ENCODE measurements at regions not wholly inside any gene's neighbourhood (a gene's known extent, or its start where the extent isn't known, plus 50 kb on each side); places are given as distances from the start of the nearest gene placed in this dataset.

DNA sequence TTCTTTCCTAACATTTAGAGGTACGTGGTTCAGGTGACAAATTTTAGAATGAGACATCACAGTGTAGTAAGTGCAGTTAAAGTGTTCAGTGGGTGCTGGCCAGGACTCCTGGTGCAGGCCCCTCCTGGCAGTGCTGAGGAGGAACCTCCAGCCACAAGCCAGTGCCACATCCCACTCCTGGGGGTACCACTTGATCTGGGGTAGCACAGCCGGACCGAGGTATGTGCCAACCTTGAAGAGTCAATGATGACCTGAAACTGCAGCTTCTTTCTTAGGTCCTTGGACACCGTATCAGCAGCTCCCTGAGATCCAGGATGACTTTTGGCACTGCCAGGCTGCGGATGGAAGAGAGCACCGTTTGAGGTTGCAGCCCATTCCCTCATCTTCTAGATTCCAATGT, 310.4 kb upstream of the IRX4 start:
- no peak for DNase-seq (ENCODE audit: low read depth)
- H3K4me3 ChIP-seq (ENCODE audit: low read depth, low read length): no peak overlapping the region

- no peak overlapping the region for H3K4me3 ChIP-seq (ENCODE audit: low read depth, low read length)
- no peak for DNase-seq (ENCODE audit: low read depth)
Measured at GRCh38 chr5:2192496-2192895, 309.8 kb upstream of the IRX4 start.

- no peak overlapping the region for H3K4me3 ChIP-seq (ENCODE audit: low read depth, low read length)
- no peak for DNase-seq (ENCODE audit: low read depth)
Measured at GRCh38 chr5:2191972-2192371, 309.2 kb upstream of the IRX4 start.

DNA sequence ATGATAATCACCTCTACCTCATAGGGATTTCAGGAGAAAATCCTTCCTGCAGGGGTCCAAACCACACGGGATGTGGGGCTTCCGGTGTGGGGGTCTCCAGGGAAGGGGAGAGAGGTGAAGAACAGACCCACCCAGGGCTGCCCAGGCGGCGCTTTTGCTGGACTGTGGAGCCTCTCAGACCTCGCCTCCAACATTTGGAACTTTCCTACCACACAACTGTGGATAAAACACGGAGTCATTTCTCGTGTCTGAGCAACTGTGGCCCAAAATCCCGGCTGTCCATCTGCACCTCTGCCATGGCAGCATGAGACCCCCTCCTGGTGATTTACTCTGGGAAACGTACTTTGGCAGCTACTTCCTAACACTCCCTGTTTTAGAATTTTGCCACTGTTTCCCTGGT, 307.8 kb upstream of the IRX4 start:
- no peak for DNase-seq (ENCODE audit: low read depth)
- H3K4me3 ChIP-seq (ENCODE audit: low read depth, low read length): no peak overlapping the region

DNA sequence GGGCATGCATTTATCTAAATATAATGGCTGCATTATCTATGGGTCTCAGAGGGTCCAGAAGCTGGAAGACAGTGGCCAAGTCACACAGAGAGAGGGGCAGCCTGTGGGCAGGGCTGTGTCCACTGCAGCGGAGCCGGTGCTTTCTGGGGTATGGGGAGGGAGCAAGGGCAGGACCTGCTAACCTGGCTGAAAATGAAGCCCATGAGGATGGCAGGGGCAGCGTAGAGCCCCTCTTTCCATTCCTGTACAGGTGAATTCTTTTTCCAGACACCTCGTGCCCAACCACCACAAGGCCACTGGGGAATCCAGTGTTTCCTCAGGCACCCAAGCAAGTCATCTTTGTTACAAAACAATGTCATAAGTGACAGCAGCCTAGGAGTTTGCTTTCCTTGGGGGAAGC, 305.9 kb upstream of the IRX4 start:
- no peak for DNase-seq (ENCODE audit: low read depth)
- no peak overlapping the region for H3K4me3 ChIP-seq (ENCODE audit: low read depth, low read length)

GRCh38 chr5:2188137-2188536, 305.4 kb upstream of the IRX4 start:
- DNase-seq (ENCODE audit: low read depth): no peak
- H3K4me3 ChIP-seq (ENCODE audit: low read depth, low read length): no peak overlapping the region

GRCh38 chr5:2187687-2188086, 305.0 kb upstream of the IRX4 start:
- DNase-seq (ENCODE audit: low read depth): no peak
- no peak overlapping the region for H3K4me3 ChIP-seq (ENCODE audit: low read depth, low read length)

- DNase-seq (ENCODE audit: low read depth): no peak
- no peak overlapping the region for H3K4me3 ChIP-seq (ENCODE audit: low read depth, low read length)
Measured at GRCh38 chr5:2187156-2187555, 304.4 kb upstream of the IRX4 start.

- H3K4me3 ChIP-seq (ENCODE audit: low read depth, low read length): no peak overlapping the region
- no peak for DNase-seq (ENCODE audit: low read depth)
Measured at GRCh38 chr5:2186472-2187015, 303.8 kb upstream of the IRX4 start.

DNA sequence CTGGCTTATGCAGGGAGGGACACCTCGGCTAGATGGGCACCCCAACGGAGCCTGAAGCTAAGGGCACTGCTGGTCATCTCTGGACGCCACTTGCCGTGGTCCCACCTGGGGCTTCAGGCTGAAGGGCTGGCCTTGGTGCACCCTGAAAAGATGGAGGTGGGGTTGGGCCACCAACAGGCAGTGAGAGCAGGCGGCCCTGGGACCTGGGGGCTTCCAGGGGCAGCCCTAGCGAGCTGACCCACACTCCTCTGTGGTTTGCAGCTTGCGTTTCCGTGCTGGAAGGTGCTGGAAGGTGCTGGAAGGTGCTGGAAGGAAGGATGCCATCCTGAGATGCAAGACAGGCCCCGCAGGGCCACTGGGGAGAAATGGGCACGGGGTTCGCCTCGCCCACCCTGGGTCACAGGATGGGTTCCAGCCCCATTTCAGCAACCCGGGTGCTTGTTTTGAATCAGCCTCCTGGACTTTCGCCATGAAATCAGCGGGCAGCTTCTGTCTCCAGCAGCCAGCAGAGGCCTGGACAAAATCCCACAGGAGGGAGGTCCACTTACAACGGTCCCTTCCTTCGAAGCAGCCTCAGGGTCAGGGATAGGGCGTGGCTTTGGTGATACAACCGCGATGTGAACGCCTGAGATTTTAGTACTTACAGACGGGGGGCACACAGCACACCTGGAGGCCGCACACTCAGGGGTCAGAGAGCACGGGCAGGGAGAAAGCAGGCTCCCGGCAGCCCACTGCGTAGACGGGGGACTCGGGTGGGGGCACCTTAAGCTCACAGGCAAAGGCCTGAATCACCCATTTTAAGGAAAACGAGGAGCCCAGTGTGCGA, 303.1 kb upstream of the IRX4 start:
- H3K4me3 ChIP-seq (ENCODE audit: low read depth, low read length): no peak overlapping the region
- DNase-seq (ENCODE audit: low read depth): no peak

DNA sequence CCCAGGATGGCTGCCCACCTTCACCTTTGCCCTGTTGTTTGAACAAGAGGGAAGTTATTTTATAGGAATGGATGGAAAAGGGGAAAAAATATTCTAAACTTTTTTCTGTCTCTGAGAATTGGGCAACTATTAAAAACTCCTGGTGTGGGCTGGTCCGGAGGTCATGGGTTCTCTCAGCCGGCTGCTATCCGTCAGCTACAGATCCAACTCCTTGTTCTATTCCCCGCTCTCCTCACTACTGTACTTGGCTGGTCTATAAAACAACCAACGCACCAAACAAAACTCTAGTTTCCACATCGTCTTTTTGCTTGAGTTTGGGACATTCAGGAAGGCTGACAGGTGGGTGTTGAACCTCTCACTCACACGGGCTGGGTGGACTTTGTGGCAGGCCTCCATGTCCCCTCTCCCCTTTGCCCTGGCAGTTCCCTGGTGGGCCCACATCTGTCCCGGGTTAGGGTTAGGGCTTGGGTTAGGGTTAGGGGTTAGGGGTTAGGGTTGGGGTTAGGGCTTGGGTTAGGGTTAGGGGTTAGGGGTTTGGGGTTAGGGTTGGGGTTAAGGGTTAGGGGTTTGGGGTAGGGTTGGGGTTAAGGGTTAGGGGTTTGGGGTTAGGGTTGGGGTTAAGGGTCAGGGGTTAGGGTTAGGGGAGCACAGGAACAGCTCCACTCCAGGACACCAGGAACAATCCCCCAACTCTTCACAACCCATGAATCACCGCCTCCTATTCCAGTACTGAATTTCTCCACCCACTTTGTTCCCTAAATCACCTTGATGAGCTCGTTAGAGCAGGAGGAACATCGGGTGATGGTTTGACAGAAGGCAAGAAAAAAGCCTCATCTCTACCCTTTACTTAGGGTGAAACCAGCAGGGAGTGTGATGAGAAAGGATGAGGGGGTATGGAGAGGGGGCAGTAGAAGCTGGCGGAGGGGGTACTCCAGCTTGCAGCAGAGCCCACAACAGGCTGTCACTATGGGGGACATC, 302.1 kb upstream of the IRX4 start:
- no peak overlapping the region for H3K4me3 ChIP-seq (ENCODE audit: low read depth, low read length)
- no peak for DNase-seq (ENCODE audit: low read depth)

DNA sequence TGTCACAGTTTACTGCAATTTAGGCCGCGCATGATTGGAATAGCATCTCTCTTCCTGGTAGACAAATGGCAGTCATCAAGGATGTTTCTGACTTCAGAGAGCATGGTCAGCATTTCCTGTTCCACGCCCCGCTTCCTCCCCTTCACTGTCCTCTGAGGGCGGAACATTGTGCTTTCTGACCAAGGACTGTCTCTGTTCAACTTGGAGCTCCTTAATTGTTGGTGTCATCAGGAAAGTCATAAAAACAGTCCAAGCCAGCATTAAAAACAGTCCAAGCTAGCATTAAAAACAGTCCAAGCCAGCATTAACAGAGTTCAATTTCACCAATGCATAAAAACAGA, 301.3 kb upstream of the IRX4 start:
- H3K4me3 ChIP-seq (ENCODE audit: low read depth, low read length): no peak overlapping the region
- DNase-seq (ENCODE audit: low read depth): no peak

DNA sequence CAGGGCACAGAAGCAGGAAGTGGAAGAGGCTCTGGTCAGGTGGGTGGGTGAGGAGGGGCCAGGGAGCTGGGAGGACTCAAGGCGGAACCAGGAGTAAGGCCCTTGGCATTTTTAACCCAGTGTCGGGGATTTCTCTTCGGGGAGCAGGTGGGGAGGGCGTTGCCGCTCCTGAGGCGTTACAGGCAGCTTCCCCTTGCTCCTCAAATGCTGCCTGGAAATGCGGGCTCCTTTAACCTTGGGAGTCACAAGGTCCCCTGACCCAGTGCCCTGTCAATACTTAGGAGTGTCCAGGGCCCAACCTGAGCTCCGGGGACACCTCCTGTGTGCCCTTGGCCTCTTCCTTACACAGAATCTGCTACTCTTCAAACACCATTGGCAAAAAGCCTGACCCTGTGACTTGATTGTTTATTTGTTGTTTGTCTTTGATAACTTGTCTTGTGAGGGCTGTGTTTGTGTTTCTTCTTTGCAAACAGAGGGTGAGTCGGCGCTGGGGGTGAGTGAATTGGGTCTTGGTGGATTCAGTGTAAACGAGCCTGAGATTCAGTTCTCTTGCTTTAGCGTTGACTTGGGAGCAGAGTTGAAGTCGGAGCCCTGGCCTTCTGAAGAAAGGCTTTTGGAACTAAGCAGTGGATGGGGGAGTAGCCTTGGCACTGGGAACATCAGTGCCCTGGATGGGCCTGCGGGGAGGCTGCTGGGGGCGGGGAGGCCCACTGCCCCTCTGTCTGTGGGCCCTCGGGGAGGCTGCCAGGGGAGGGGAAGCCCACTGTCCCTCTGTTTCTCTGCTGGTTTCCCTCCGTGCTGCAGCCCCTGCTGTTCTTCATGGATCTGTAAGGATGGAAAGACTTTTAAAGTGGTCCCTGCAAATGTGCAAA, 300.7 kb upstream of the IRX4 start:
- no peak overlapping the region for H3K4me3 ChIP-seq (ENCODE audit: low read depth, low read length)
- no peak for DNase-seq (ENCODE audit: low read depth)

DNA sequence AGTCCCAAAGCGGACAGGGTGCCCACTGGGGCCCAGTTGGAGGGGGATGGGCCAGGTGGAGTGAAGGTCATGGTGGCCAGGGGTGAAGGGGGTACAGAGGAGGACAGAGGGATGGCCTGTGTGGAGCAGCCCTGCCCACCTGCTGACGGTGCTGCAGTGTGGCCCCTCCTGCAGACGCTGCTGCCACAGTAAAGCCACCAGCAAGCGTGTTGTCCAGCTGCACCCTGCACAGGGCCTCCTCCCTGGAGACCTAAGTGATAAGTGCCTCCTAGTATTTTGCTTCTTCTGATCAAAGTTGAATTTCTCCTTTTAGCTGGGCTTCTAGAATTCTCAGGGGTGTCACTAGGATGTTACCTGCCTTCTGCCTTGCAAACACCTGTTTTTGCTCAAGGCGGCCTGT, 299.3 kb upstream of the IRX4 start:
- H3K4me3 ChIP-seq (ENCODE audit: low read depth, low read length): no peak overlapping the region
- no peak for DNase-seq (ENCODE audit: low read depth)

GRCh38 chr5:2181557-2181956, 298.8 kb upstream of the IRX4 start:
- no peak overlapping the region for H3K4me3 ChIP-seq (ENCODE audit: low read depth, low read length)
- no peak for DNase-seq (ENCODE audit: low read depth)

DNA sequence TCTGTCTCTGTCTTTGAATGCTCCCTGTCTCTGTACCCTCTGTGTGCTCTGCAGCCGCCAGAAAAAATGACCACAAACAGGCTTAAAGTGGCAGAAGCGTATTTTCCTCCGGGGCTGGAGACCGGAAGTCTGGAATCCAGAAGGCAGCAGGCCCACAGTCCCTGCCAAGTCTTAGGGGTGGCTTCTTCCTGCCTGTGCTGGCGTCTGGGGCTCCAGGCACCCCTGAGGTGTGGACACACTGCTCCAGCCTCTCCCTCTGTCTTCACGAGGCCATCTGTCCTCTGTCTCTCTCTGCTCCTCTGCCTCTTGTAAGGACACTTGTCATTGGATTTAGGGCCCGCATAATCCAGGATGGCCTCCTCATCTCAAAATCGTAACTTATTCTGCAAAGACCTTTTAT, 298.4 kb upstream of the IRX4 start:
- no peak overlapping the region for H3K4me3 ChIP-seq (ENCODE audit: low read depth, low read length)
- no peak for DNase-seq (ENCODE audit: low read depth)

- no peak for DNase-seq (ENCODE audit: low read depth)
- no peak overlapping the region for H3K4me3 ChIP-seq (ENCODE audit: low read depth, low read length)
Measured at GRCh38 chr5:2180456-2180855, 297.7 kb upstream of the IRX4 start.

DNA sequence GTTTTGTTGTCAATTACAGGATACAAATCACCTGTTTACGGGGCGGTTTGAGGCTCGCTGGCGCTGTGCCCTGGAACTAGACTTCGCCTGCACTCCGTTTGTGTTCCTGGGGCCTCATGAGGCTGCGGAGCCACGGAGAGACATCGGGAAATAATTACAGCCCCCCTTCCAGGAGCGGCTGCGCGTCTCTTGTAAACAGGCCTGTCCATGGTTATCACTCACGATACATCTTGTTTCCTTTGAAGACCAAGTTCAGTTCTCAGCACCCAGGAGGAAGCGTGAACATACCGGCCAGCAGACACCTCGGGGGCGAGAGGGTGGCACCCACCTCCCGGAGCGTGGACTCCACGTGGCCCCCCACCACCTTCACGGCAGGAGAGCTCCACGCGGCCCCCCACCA, 297.1 kb upstream of the IRX4 start:
- no peak overlapping the region for H3K4me3 ChIP-seq (ENCODE audit: low read depth, low read length)
- no peak for DNase-seq (ENCODE audit: low read depth)

DNA sequence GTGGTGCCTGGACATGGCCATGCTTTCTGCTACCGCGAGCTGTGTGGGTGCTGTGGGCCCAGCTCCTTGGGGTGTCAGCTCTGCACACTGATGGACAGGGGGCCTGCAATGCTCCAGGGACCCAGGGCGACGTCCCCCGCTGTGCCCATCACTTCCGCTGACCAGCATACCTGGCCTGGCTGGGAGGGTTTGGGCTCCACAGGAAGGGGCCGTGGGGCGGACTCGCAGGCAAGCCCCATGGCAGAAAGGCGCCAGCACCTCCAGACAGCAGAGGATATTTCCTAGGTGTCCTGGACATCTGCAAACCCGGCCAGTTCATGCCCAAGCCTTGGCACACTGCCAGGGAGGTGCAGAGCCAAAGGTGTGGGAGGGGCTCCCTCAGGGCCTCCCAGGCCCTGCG, 295.8 kb upstream of the IRX4 start:
- DNase-seq (ENCODE audit: low read depth): no peak
- H3K4me3 ChIP-seq (ENCODE audit: low read depth, low read length): no peak overlapping the region

GRCh38 chr5:2178071-2178477, 295.3 kb upstream of the IRX4 start:
- DNase-seq (ENCODE audit: low read depth): no peak
- H3K4me3 ChIP-seq (ENCODE audit: low read depth, low read length): no peak overlapping the region

Data from skeletal muscle cell (primary cell).